ENCODE measurements at regions not wholly inside any gene's neighbourhood (a gene's known extent, or its start where the extent isn't known, plus 50 kb on each side); places are given as distances from the start of the nearest gene placed in this dataset.

DNA sequence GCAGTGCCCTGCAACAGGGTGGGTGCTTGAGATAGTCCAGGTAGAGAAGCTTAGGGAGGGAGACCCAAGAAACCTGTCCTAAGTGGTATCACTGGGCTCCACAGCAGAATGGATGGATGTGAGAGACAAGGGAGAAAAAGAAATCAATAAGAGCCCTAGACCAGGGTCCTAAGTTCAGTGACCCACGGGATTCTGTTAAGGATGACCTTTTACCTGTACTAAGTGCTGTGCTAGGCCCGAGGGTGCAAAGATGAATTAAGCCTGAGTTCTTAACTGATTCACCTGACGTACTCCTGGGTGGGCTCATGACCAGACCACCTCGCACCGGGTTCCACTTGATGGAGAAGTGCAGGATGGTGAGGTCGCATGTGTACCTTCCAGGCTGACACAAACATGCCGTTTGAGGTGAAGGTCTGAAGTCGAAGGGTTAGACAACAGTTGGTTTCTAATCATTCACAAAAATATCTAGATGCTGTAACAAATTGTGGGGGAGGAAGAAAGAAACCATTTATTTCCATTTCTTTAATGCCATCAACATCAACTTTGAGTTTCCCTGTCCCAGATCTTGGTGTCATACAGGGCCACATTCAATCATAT, 166.5 kb downstream of the HERPUD2 start:
- TF ChIP-seq SUZ12 (IDR thresholded peaks at IDR 0.05; ENCODE audit: extremely low read depth, insufficient read depth, insufficient read length) (no peak), YY1 (IDR thresholded peaks at IDR 0.05; ENCODE audit: insufficient read depth, insufficient read length) (no peak), ZNF274 (IDR thresholded peaks at IDR 0.05; ENCODE audit: low read depth, low read length) (no peak)

All from NT2/D1 (cell line).